SHP77 treated with DMSO at 0.1 percent for 48 hours (cell line): ENCODE measurements at regions not wholly inside any gene's neighbourhood (a gene's known extent, or its start where the extent isn't known, plus 50 kb on each side); places are given as distances from the start of the nearest gene placed in this dataset.
A peak's percentile ranks its signal among the peaks of the same experiment; 100 is the strongest.
"Not testable (repeated sequence)": the region's sequence is repeated elsewhere in the genome, so short reads cannot be mapped to it uniquely, and the experiment has no call there.

Source experiments
- DNase-seq: peaks from one replicate; lab custom pipeline; 2025; lab: John Stamatoyannopoulos, UW

GRCh38 chr3:162546910-162547309 is 1050.3 kb downstream of the OTOL1 start:
- DNase-seq, result no peak

GRCh38 chr3:162547321-162547720 is 1050.7 kb downstream of the OTOL1 start:
- no peak for DNase-seq

DNA sequence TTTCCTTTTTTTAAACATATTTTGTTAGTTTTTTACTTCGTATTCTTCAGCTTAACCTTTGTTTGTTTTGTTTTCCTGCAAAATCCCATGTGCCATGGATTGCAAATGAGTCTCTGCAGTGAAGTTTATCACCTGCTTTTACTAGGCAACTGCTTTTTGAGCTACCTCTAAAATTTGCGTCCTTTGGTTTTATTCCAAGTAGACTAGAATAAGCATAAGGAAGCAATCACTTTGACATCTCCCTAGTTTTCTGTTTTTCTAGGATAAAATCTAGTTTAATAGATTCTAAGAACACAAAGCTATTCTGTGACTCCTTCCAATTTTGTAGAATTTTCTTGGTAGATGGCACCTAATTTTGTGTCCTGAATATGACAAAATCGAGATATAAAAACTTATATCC is 1059.2 kb downstream of the OTOL1 start:
- no peak for DNase-seq

GRCh38 chr3:162558016-162558415 is 1061.4 kb downstream of the OTOL1 start:
- DNase-seq, result no peak

DNA sequence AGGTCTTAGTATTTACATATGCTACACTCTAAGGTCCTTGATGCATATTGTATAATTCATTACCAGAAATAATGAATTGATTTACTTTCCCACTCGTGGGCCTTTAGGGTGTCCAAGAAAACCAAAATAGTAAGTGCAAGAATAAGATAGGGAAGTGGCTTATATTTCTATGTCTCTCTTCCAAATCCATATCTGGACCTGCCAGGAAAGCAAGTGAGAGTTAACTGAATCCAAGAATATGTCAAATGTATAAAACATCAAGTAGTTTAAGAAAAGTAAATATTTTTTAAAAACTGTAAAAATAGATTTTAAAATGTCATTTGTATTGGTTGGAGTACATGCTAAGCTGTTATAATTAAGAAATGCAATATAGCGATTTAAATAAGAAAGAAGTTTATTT is 1072.1 kb downstream of the OTOL1 start:
- no peak for DNase-seq

DNA sequence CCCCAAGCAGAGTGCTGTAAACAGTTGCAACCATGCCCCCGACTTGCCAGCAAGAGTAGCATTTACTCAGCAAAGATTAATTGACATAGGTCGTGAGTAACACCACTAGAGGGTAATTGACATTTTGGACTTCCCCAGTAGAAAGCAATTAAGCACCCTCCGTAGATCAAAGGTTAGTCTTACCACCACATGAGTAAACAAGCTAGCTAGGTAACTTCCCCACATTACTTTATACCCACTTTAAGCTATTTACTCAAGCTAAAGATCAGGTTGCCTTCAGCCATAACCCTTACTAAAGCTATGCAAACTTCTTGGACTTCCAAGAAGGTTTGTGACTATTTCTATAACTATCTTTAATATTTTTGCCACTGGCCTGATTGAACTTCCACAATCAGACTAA is 1072.7 kb downstream of the OTOL1 start:
- DNase-seq, result peak; percentile 2

GRCh38 chr3:162584986-162585385 is 1088.4 kb downstream of the OTOL1 start:
- no peak for DNase-seq

DNA sequence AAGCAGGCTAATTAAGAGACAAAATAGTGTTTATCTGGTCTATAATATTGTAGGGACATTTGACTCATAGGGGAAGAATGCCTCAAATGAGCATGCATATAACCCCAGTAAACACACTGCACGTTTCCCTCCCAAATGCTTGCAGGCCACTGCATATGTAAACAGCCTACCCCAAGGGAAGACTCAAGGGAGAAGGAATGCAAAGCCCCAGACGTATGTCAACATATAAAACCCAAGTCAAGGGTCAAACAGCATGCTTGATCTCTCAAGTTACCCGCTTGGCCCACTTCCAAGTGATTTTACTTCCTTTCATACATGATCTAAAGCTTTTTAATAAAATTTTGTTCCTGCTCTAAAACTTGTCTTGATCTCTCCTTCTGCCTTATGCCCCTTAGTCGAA is 1090.0 kb downstream of the OTOL1 start:
- DNase-seq, result no peak

- DNase-seq, result no peak
These were observed 1100.6 kb downstream of the OTOL1 start for GRCh38 chr3:162597226-162597625.

DNA sequence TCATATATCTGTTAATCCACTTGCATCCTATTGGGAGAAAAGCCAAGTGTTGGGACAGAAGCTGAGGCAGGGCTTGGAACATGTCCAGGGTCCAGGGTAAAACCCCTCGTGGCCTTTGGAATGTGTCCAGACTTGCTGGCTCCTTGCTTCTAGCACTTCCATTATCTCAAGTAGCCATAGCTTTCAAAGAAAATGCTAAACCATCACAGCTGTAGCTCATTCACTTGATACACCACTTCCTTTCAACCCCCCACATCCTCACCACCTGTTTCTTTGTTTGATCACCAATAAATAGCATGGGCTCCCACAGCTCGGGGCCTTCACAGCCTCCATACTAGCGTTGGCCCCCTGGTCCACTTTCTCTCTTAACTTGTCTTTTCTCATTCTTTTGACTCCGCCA is 1101.9 kb downstream of the OTOL1 start:
- DNase-seq, result peak; percentile 4

- DNase-seq, result not testable (repeated sequence)
These were observed 1103.1 kb downstream of the OTOL1 start for GRCh38 chr3:162599742-162600141.

- DNase-seq, result no peak
These were observed 1104.6 kb downstream of the OTOL1 start for GRCh38 chr3:162601101-162601670.

- no peak for DNase-seq
These were observed 1106.0 kb downstream of the OTOL1 start for GRCh38 chr3:162602619-162603018.

GRCh38 chr3:162605651-162606204 is 1109.1 kb downstream of the OTOL1 start:
- no peak for DNase-seq

- DNase-seq, result no peak
These were observed 1113.7 kb downstream of the OTOL1 start for GRCh38 chr3:162610261-162610660.

GRCh38 chr3:162612991-162613390 is 1116.4 kb downstream of the OTOL1 start:
- no peak for DNase-seq

DNA sequence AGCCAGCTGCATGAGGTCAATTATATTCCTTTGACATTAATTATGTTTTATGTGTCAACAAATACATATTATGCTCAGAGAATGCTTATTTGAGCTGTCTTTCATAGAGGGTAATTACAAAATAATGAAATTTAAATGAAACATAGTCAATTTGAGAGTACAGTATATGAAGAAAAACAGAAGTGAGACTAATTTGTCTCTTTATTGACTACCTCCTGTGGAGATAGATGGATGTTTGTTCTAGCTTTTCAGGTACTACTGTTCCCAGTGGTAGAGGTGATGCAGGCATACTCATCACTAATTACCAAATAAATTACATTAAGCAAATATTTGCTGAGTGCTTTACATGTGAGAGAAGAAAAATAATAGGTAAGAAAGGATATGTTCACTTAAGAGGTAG is 1129.6 kb downstream of the OTOL1 start:
- DNase-seq, result no peak

DNA sequence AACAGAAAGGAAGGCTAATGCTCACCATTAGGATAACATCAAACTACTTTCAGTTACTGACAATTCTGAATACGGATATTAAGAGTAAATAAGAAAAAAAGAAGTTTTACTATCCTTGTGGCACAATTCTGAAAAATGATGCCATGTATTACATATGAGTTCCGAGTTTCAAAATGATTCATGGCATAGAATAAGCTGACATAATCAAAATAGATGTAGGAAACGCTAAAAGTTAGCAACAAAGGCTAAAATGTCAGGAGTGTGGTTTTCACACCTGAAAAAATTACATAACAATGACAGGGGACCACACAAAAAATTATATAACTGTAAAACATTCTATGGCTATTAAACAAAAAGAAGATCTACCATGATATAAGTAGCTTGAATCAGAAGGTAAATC is 1131.9 kb downstream of the OTOL1 start:
- DNase-seq, result no peak

GRCh38 chr3:162629372-162629771 is 1132.8 kb downstream of the OTOL1 start:
- DNase-seq, result no peak

DNA sequence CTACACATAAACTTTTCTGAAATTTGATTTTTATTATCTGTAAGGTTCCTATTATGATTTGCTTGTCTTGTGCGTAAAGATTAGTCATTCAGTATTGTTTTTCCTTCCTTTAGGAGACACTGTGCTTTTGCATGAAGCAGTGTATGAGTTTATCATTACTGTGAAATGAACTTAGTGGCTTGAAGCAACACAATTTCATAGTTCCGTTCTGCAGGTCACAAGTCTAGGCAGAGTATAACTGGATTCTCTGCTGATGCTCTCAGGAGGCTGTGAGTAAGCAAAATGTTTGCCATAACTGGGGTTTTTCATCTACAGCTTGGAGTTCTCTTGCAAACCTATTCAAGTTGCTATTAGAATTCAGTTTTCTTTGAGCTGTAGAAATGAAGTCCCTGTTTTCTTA is 1136.1 kb downstream of the OTOL1 start:
- no peak for DNase-seq

DNA sequence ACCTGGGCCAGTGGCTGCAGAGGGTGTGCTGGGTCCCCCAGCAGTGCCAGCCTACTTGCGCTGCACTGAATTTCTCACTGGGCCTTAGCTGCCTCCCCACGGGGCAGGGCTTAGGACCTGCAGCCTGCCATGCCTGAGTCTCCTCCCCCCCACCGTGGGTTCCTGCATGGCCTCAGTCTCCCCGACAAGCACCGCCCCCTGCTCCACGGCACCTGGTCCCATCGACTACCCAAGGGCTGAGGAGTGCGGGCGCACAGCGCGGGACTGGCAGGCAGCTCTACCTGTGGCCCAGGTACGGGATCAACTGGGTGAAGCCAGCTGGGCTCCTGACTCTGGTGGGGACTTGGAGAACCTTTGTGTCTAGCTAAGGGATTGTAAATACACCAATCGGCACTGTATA is 1143.6 kb downstream of the OTOL1 start:
- DNase-seq, result not testable (repeated sequence)

GRCh38 chr3:162641317-162641716 is 1144.7 kb downstream of the OTOL1 start:
- no peak for DNase-seq

DNA sequence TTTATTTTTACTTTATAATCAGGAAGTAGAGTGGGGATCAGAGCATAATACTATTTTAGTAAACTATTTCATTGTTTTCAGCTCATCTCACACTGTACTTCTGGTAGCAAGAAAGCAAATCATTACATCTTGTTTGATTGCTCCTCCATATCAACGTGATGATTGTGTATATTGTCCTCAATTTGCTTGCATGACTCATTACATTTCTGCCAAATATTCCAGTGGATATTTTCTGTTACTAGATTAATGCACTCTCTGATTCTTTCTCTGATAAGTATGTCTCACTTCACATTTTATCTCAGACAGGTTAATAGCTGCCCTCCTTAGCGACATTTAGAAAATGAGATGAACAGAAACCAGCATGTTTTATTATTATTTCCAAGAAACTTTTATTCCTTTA is 1145.3 kb downstream of the OTOL1 start:
- DNase-seq, result no peak

DNA sequence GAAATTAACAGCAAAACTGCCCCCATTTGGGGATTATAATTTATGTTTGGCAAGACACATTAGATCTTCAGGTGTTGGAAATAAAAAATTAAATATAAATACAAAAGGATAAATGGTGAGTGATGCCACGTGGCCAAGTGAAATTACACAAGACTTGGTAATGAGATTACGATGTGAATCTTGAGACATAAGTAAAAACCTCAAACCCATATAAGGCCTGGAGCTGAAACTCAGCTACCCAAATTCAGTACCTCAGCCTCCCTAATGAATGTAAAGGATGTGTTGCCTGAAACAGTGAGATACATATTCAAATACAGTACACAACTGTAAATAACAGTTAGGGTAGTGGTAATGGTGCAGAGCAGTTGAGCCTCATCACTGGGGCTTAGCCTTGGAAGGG is 1146.6 kb downstream of the OTOL1 start:
- DNase-seq, result no peak
